SK-N-SH treated with all-trans-retinoic acid at 6 μM for 48 hours (cell line): ENCODE measurements at regions not wholly inside any gene's neighbourhood (a gene's known extent, or its start where the extent isn't known, plus 50 kb on each side); places are given as distances from the start of the nearest gene placed in this dataset.

Experiments used
- ATAC-seq: fragments of 200-7000 bp; cut with Tn5 transposase; 3 replicates; pipeline ENCODE4 v1.9.1; 2020; ENCODE audit warnings: mild to moderate bottlenecking, moderate library complexity
- ARNTL ChIP-seq: fragments of 450-650 bp; formaldehyde crosslinking; IDR thresholded peaks from 2 replicates; pipeline ENCODE4 v1.5.0; 2020; ENCODE audit warnings: low read depth, mild to moderate bottlenecking, moderate library complexity, borderline replicate concordance
- BACH2 ChIP-seq: fragments of 250-450 bp; sonication (Bioruptor Pico); IDR thresholded peaks from 2 replicates; pipeline ENCODE4 v1.9.0; 2021; ENCODE audit warnings: mild to moderate bottlenecking, borderline replicate concordance
- CREB5 ChIP-seq: fragments of 250-450 bp; sonication (Bioruptor Pico); IDR thresholded peaks from 2 replicates; pipeline ENCODE4 v1.5.1; 2020; ENCODE audit warnings: low read depth, mild to moderate bottlenecking, moderate library complexity
- CSDC2 ChIP-seq: fragments of 250-450 bp; sonication (Bioruptor Pico); IDR thresholded peaks from 2 replicates; pipeline ENCODE4 v1.5.0; 2020; ENCODE audit warnings: mild to moderate bottlenecking, moderate library complexity
- CSRNP3 ChIP-seq: fragments of 250-450 bp; sonication (Bioruptor Pico); IDR thresholded peaks from 2 replicates; pipeline ENCODE4 v1.5.1; 2021; ENCODE audit warnings: mild to moderate bottlenecking, moderate library complexity
- ESRRG ChIP-seq: fragments of 250-450 bp; sonication (Bioruptor Pico); IDR thresholded peaks from 2 replicates; pipeline ENCODE4 v1.6.1; 2021; ENCODE audit warnings: mild to moderate bottlenecking
- GLIS3 ChIP-seq: fragments of 250-450 bp; sonication (Bioruptor Pico); IDR thresholded peaks from 2 replicates; pipeline ENCODE4 v1.5.0; 2020; ENCODE audit warnings: mild to moderate bottlenecking, moderate library complexity
- ISL1 ChIP-seq: fragments of 250-450 bp; sonication (Bioruptor Pico); IDR thresholded peaks from 2 replicates; pipeline ENCODE4 v2.1.2; 2022; ENCODE audit warnings: mild to moderate bottlenecking, moderate library complexity
- OSR1 ChIP-seq: fragments of 250-450 bp; sonication (Bioruptor Pico); IDR thresholded peaks from 2 replicates; pipeline ENCODE4 v1.8.0; 2022; ENCODE audit warnings: moderate library complexity, mild to moderate bottlenecking, inconsistent platforms
- PATZ1 ChIP-seq: fragments of 250-450 bp; sonication (Bioruptor Pico); IDR thresholded peaks from 2 replicates; pipeline ENCODE4 v1.8.0; 2020; ENCODE audit warnings: mild to moderate bottlenecking, moderate library complexity, borderline replicate concordance
- POU6F1 ChIP-seq: fragments of 250-450 bp; sonication (Bioruptor Pico); IDR thresholded peaks from 2 replicates; pipeline ENCODE4 v1.8.0; 2021; ENCODE audit warnings: low read depth, mild to moderate bottlenecking, moderate library complexity, borderline replicate concordance
- PPARA ChIP-seq: fragments of 250-450 bp; sonication (Bioruptor Pico); IDR thresholded peaks from 2 replicates; pipeline ENCODE4 v1.5.0; 2020; ENCODE audit warnings: mild to moderate bottlenecking, borderline replicate concordance
- RARB ChIP-seq: fragments of 250-450 bp; sonication (Bioruptor Pico); IDR thresholded peaks from 2 replicates; pipeline ENCODE4 v1.8.0; 2021; ENCODE audit warnings: mild to moderate bottlenecking, moderate library complexity
- SNAI2 ChIP-seq: fragments of 250-450 bp; sonication (Bioruptor Pico); IDR thresholded peaks from 2 replicates; pipeline ENCODE4 v1.5.0; 2020; ENCODE audit warnings: mild to moderate bottlenecking, moderate library complexity
- TCF4 ChIP-seq: fragments of 250-450 bp; sonication (Bioruptor Pico); IDR thresholded peaks from 2 replicates; pipeline ENCODE4 v1.8.0; 2021; ENCODE audit warnings: mild to moderate bottlenecking, moderate library complexity, borderline replicate concordance
- TOX ChIP-seq: fragments of 250-450 bp; sonication (Bioruptor Pico); IDR thresholded peaks from 2 replicates; pipeline ENCODE4 v1.8.0; 2021; ENCODE audit warnings: mild to moderate bottlenecking, moderate library complexity, borderline replicate concordance
- TSHZ2 ChIP-seq: fragments of 250-450 bp; sonication (Bioruptor Pico); IDR thresholded peaks from 2 replicates; pipeline ENCODE4 v1.5.0; 2020; ENCODE audit warnings: mild to moderate bottlenecking, moderate library complexity
- ZC3H10 ChIP-seq: fragments of 250-450 bp; sonication (Bioruptor Pico); IDR thresholded peaks from 2 replicates; pipeline ENCODE4 v1.5.1; 2021; ENCODE audit warnings: mild to moderate bottlenecking, moderate library complexity
- ZFP3 ChIP-seq: fragments of 250-450 bp; sonication (Bioruptor Pico); IDR thresholded peaks from 2 replicates; pipeline ENCODE4 v1.5.0; 2020; ENCODE audit warnings: mild to moderate bottlenecking, moderate library complexity
- ZFP30 ChIP-seq: fragments of 450-650 bp; formaldehyde crosslinking; IDR thresholded peaks from 2 replicates; pipeline ENCODE4 v1.5.0; 2022; ENCODE audit warnings: mild to moderate bottlenecking, moderate library complexity
- ZNF565 ChIP-seq: fragments of 450-650 bp; formaldehyde crosslinking; conservative IDR thresholded peaks from 2 replicates; pipeline ENCODE4 v1.5.0; 2020; ENCODE audit warnings: low read depth, mild to moderate bottlenecking, moderate library complexity
- ZNF70 ChIP-seq: fragments of 450-650 bp; formaldehyde crosslinking; IDR thresholded peaks from 2 replicates; pipeline ENCODE4 v1.5.0; 2020; ENCODE audit warnings: mild to moderate bottlenecking, moderate library complexity
- ZNF8 ChIP-seq: fragments of 450-650 bp; formaldehyde crosslinking; IDR thresholded peaks from 2 replicates; pipeline ENCODE4 v1.5.0; 2020; ENCODE audit warnings: mild to moderate bottlenecking, moderate library complexity

GRCh38 chr17:73711916-73712315, 67.7 kb upstream of the SDK2 start:
- TF ChIP-seq POU6F1 (CRISPR knock-in tag) = no peak
- TF ChIP-seq CSRNP3 (CRISPR knock-in tag) = no peak
- no peak for TF ChIP-seq ARNTL
- TF ChIP-seq OSR1 (CRISPR knock-in tag) = no peak
- TF ChIP-seq ZNF8 = no peak
- no peak for TF ChIP-seq ZFP3 (CRISPR knock-in tag)
- TF ChIP-seq PPARA = no peak
- TF ChIP-seq CSDC2 (CRISPR knock-in tag) = no peak
- TF ChIP-seq TOX = no peak
- no peak for TF ChIP-seq ISL1 (CRISPR knock-in tag)
- TF ChIP-seq ZNF70 (CRISPR knock-in tag) = no peak
- TF ChIP-seq ZFP30 (CRISPR knock-in tag) = no peak
- no peak for TF ChIP-seq TCF4 (CRISPR knock-in tag)
- TF ChIP-seq PATZ1 (CRISPR knock-in tag) = no peak
- no peak for TF ChIP-seq ZC3H10 (CRISPR knock-in tag)
- TF ChIP-seq RARB (CRISPR knock-in tag) = no peak
- ATAC-seq = no peak

GRCh38 chr17:73713136-73713535, 68.9 kb upstream of the SDK2 start:
- no peak for TF ChIP-seq OSR1 (CRISPR knock-in tag)
- no peak for TF ChIP-seq ZNF565 (CRISPR knock-in tag)
- no peak for TF ChIP-seq ZC3H10 (CRISPR knock-in tag)
- TF ChIP-seq TOX = no peak
- no peak for TF ChIP-seq PPARA
- no peak for TF ChIP-seq ZNF8
- TF ChIP-seq RARB (CRISPR knock-in tag) = no peak

GRCh38 chr17:73715769-73716168, 71.5 kb upstream of the SDK2 start:
- no peak for TF ChIP-seq ZNF70 (CRISPR knock-in tag)
- TF ChIP-seq PPARA = no peak
- no peak for TF ChIP-seq GLIS3 (CRISPR knock-in tag)
- no peak for TF ChIP-seq CSRNP3 (CRISPR knock-in tag)
- no peak for TF ChIP-seq CSDC2 (CRISPR knock-in tag)
- no peak for TF ChIP-seq RARB (CRISPR knock-in tag)
- no peak for TF ChIP-seq ZFP30 (CRISPR knock-in tag)
- TF ChIP-seq ZC3H10 (CRISPR knock-in tag) = no peak
- TF ChIP-seq ZNF565 (CRISPR knock-in tag) = no peak
- TF ChIP-seq ZNF8 = no peak
- TF ChIP-seq ZFP3 (CRISPR knock-in tag) = no peak
- TF ChIP-seq BACH2 (CRISPR knock-in tag) = no peak
- no peak for ATAC-seq

More at GRCh38 chr17:73713136-73713535, 68.9 kb upstream of the SDK2 start:
- no peak for ATAC-seq

GRCh38 chr17:73717690-73718089, 73.4 kb upstream of the SDK2 start:
- ATAC-seq = no peak
- no peak for TF ChIP-seq CSRNP3 (CRISPR knock-in tag)
- no peak for TF ChIP-seq ISL1 (CRISPR knock-in tag)
- TF ChIP-seq ZC3H10 (CRISPR knock-in tag) = no peak
- TF ChIP-seq OSR1 (CRISPR knock-in tag) = no peak
- TF ChIP-seq SNAI2 = no peak
- no peak for TF ChIP-seq TCF4 (CRISPR knock-in tag)
- no peak for TF ChIP-seq ARNTL
- TF ChIP-seq TOX = no peak
- no peak for TF ChIP-seq BACH2 (CRISPR knock-in tag)
- no peak for TF ChIP-seq ZNF8
- no peak for TF ChIP-seq TSHZ2 (CRISPR knock-in tag)
- no peak for TF ChIP-seq ZNF70 (CRISPR knock-in tag)
- TF ChIP-seq ZNF565 (CRISPR knock-in tag) = no peak
- TF ChIP-seq ESRRG (CRISPR knock-in tag) = no peak
- no peak for TF ChIP-seq CREB5 (CRISPR knock-in tag)
- no peak for TF ChIP-seq ZFP3 (CRISPR knock-in tag)
- no peak for TF ChIP-seq PPARA
